HG03469 (cell line): ENCODE measurements at regions not wholly inside any gene's neighbourhood (a gene's known extent, or its start where the extent isn't known, plus 50 kb on each side); places are given as distances from the start of the nearest gene placed in this dataset.

Experiments
- ATAC-seq: cut with Tn5 transposase; IDR thresholded peaks from one replicate; pipeline ENCODE4 v1.9.1; 2021; ENCODE audit warnings: mild to moderate bottlenecking, moderate library complexity, moderate number of reproducible peaks; ENCODE audit not compliant: unreplicated experiment

DNA sequence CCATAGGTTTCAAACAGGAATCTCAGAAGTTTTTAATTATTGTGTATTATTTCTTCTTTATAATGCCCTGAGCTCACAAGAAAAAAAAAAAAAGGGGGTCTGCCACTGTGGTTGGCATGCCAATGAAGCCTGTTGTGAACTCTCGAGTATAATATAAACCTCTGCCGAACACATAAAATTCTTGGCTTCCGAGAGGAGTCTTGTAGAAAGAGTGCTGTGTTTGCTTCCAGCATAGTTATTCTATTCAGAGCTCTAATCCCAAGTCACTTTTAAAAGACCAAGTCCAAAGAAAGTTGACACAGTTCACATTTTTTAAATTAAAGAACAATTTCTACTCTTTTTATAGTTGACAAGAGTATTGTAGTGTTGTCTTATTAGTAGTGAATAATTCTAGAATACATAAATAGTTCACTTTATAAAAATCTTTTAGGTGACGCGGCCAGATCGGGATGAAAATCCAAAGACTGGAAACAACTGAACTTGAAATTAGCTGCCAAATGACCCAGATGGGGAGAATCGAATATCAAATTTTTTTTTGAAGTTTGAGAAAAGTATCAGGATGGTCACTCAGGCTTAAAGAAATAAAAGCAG is 293.2 kb downstream of the DUSP10 start:
- ATAC-seq: no peak

DNA sequence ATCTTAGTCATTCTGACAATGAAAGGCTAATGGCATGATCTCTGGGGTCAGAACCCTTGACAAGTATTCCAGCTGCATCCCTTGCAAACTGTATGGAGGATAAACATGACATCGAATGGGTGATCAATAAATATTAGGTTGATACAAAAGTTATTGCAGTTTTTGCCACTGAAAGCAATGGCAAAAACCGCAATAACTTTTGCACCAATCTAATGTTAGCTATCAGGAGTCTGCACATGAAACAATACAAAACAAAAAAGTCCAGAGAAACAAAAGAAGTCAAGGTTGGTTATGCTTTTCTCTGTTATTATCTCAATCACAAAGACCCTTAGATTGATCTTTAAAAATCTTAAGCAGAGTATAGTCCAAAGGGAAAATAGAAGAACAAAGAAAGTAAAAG is 292.7 kb downstream of the DUSP10 start:
- ATAC-seq: no peak

DNA sequence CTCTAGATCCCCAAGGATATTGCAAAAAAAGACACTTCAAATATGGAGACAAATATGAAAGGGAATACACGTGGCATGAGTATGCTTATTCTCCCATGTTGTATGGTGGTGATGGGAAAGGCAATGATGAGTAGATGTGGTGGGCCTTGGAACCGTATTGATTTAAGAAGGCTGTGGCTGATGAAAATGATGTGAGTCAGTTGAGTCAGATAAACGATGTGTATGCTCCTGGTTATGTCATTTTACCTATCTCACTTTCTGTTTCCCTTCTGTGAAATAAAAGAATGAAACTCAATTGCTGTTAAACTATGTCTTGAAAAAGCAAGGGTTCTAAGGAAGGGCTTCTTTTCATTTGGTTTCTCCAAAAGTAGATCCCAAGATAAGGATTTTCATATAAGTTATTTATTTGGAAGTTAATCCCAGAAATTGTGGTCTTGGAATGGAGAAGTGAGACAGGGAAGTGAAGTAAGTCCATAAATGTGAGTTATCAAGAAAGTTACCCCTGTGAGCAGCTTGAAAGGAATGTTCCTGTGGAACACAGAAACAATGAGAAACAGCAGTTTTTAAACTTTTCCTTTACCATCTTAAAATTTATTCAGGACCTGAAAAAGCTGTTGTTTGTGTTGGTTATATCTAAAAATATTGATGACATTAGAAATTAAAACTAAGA is 292.0 kb downstream of the DUSP10 start:
- no peak for ATAC-seq

DNA sequence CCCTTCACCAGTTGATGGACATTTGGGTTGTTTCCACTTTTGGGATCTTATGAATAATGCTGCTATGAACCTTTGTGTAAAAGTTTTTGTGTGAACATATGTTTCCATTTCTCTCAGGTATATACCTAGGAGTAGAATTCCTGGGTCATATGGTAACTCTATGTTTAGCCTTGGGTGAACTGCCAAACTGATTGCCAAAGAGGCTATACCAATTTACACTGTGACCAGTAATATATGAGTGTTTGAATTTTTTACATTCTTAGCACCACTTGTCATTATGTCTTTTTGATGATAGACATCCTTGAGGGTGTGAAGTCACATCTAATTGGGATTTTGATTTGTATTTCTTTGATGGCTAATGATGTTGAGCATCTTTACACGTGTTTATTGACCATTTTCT is 290.1 kb downstream of the DUSP10 start:
- ATAC-seq: no peak

DNA sequence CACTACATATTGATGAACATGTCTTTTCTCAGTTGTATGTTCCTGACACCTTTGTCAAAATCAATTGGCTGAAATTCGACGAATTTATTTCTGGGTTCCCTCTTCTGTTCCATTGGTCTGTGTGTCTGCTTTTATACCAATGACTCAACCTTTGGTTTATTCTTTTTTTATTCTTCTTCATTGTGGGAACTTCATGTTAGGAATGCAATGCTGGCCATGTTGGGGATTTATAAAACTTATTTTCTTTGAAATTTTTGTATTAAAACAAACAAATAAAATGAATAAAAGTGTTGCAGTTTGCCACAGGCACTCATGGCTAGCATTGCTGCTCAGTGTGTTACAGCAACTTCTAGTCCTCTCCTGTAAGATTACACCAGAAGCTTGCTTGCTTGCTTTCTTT is 287.8 kb downstream of the DUSP10 start:
- ATAC-seq: no peak

DNA sequence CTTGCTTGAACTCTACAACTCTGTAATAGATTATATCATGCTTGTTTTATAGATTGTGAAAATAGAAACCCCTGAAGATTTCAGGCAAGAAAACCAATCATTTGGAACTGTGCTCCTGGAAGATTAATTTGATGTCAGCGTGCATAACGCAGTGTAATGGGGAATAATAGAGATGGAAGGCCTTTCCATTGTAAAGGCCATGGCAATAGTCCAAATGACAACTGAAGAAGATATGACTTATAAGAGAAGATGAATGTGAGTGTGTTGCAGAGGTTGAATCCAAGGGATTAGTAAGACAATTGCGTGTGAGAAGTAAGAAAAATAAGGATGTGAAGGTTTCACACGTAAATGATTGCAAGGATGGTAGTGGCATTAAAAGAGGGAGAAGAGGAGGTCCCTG is 285.0 kb downstream of the DUSP10 start:
- no peak for ATAC-seq

DNA sequence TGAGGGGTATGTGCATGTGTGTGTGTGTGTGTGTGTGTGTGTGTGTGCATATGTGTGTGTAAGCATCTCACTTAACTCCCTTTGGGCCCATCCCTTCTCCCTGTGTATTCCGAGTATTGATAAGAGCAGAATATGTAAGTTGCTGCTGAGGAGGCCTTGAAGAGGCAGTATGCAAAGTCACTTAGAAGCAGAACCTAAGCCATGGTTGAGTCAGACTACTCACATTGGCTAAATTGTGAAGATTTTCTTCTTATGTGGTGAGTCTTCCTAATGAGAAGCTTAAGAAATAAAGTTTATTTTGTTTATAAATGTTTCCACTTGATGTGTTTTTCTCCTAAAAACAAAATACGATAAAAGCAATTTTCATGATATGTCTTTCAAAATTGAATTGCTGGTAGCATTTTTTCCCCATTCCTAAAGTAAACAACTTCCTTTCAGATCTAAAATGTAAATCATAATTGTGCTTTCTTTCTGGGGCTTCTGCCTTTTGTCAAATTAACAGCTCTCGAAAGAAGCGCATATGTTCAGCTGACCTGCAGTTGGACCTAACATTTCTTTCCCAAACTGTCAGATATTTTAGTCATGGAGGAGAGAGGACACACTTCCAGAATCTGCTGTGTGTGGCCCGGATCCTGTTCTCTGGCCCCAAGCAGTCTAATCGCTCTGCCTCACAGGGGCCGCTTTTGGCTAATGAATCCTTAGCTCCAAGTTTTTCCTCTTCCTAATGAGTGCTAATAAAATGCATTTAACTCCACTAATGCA is 284.0 kb downstream of the DUSP10 start:
- no peak for ATAC-seq

DNA sequence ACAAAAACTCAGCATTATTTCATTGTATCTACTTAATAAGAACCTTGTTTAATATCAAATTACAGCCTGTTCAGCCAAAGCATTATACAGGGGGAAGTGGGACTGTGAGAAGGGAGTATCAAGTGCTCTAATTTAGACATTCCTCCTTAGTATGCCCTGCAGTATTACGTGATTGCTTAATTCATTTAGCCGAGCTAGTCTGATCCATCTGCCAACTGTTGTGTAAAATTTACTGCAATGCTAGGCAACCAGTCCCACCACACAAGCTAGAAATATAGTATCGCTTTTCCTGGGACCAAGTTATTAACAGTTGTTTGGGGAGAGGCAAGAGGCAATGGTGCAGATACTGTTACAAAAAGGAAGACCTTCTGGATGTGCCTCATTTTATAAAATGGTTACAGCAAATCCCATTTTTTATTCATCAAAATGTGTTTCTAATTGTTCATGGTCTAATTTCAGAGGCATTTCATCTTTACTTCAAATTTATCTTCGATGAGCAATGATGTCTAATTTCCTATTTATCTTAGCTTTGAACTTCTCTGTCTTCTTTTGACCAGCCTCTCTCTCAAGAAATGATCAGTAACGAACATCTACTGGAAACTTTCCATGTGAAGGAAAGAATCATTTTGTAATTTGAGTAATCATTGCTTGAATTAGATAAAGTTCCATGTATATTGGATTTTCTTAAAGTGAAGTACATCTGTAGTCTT is 283.3 kb downstream of the DUSP10 start:
- no peak for ATAC-seq

DNA sequence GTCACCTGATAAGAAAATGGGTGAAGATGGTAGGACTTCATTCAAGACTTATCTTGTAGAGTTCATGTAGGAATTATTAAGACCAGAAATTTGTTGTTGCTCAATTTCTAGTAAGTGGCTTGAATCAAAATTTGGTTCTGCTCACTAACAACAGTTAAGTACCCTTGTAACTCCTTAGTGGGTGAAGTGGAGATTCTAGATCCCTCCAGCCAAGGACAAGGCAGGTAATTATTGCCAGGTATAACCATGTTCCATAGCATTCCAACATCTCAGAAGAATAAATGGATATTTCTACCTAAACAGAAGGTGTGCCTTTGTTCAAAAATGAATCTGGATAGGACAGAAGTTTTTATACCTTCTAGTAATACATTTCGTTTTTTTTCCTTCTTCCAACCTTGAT is 282.3 kb downstream of the DUSP10 start:
- ATAC-seq: no peak

DNA sequence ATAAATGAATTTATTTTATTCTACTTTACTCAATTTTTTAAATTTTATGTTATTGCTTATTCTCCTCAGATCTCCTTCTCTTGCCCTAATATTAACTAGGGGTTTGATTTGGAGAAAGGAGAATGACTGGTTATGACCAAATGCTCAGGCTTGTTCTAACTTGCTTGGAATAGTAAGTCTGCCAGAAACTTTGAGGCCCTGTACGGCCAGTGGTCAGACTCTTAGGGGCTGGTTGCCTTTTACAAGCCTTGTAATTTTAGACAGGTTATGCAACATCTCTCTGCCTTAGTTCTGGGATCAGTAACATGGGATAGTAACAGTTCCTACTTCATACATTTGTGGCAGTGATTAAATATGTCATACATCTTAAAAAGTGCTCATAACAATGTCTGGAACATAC is 279.5 kb downstream of the DUSP10 start:
- ATAC-seq: no peak

DNA sequence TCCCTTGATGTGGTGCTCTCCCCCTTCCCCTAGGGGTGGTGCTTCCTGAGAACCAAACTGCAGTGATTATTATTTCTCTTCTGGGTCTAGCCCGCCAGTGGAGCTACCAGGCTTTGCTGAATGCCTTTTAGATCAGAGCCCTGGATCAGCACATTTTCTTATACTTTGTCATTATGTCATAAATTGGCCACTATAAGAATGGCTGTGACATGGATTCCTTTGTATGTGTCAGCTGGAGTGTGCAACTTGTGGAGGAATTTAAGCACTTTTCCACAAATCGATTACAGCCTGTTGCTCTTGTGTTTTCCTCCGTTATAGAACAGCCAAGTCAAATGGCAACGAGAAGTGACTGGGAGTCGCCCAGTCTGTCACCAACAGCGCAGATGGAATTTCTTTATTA is 273.3 kb downstream of the DUSP10 start:
- ATAC-seq: no peak

DNA sequence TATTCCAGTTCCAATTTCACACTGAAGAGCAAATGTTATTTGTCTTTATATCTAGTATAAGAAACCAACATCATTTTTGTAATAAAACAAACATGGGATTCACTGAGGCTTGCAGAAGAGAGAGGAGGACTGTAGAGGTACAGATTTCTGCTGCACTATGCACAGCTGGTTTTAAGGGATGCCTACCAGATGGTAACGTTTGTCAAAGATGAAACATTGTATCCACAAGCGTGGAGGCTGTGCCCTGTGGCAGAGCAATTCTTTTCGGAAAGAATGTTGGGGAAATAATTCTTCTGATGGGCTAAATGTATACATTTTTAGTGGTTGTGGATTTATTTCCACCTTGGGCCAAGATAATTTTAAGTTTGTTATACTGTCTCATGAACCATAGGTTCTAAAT is 272.4 kb downstream of the DUSP10 start:
- ATAC-seq: no peak

DNA sequence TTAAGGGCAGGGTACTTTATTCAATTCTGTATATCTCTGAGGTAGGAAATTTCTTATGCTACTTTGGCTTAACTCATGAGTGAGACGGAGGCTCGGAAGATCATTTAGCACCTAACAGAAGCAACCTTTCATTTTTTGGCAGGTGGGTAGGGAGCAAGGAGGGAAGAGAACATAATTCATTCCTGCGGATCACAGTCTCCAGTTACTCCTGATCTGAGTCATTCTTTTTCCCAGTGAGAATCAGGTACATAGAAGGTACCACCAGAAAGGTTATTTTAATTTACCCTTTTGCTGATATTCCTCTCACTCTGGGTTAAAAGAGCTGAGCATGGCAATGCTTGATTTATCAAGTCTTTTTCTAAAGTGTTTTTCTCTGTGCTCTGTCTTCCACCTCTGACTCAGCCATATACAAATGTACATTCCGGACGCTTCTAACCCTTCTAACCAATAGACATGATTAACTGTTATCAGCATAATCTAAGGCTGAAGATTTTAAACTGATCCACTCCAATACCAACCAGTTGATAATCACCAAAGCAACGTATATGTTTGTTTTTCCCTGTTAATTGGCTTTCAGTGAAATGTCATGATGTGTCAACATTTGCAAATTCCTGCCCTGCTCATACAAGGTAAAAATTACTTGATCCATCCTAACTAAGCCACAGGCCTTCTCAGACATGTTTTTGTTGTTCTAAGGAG is 271.7 kb downstream of the DUSP10 start:
- no peak for ATAC-seq

DNA sequence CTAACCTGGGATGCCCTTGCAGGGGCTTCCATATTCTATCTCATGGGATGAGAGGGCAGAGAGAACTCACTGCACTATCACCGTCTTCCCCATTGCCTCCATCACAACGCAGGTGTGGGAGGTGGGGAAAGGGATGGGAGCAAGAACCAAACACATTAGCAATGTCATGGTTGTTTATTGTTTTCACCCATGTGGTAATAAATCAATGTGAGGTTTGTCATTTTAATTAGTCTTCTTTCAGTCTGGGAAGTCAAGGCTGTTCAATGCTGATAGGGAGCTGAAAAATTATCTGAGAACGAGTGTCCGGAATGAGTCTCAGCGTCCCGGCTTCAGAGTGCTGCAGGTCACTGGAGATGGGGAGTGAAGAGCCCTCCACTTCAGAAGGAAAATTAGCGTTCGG is 268.5 kb downstream of the DUSP10 start:
- no peak for ATAC-seq

DNA sequence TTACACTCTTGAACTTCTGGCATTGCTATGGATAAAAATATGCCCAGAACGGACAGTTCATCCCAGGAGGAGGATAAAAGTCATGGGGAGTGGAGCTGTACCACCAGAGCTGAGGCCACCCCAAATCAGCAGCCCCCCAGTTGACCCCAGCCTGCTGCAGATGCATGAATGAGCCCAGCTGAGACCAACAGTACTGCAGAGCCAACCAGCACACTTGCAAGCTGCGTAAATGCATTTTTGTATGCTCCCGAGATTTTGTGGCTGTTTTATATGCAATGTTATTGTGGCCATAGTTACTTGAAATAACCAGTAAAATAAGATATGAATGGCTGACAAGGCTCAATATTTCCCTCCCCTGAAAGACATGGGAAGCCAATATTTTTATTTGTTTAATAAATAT is 264.6 kb downstream of the DUSP10 start:
- no peak for ATAC-seq

DNA sequence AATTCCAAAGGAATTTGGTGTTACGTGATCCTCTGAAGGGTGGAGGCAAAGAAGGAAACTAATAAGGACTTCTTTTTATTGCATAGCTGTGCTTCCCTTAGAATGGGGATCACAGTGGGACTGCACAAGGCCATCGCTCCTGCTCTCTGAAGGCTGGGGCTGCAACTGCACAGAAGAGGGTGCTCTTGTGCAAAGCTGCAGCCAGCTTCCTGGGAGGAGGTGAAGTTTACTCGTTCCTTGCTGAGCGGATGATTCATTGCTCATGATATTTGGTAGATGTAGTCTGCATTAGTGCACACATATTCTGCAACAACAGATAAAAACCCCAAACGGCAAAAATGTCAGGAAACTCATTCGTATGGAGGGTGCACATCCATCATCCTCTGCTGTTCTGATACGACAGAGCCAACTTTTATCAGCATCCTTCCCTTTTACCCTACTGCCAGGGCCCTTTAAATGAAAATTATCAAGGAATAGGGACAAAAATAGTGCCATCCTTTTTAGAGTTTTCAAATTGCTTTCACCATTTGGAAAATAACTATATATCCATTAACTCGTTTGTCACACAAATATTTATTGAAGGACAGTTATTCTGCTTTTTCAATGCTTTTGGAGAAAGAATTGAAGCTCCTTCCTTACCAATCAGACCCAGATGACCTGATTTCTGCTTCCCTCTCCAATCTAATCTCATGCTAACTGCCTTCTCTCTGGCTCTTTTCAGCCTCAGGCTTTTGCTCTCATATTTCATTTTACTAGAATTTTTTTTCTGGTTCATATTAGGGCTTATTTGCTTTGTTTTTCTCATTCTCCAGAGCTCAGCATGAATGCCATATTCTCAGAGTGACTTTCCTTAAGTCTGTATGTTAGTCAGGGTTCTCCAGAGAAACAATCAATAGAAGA is 263.6 kb downstream of the DUSP10 start:
- ATAC-seq: no peak

DNA sequence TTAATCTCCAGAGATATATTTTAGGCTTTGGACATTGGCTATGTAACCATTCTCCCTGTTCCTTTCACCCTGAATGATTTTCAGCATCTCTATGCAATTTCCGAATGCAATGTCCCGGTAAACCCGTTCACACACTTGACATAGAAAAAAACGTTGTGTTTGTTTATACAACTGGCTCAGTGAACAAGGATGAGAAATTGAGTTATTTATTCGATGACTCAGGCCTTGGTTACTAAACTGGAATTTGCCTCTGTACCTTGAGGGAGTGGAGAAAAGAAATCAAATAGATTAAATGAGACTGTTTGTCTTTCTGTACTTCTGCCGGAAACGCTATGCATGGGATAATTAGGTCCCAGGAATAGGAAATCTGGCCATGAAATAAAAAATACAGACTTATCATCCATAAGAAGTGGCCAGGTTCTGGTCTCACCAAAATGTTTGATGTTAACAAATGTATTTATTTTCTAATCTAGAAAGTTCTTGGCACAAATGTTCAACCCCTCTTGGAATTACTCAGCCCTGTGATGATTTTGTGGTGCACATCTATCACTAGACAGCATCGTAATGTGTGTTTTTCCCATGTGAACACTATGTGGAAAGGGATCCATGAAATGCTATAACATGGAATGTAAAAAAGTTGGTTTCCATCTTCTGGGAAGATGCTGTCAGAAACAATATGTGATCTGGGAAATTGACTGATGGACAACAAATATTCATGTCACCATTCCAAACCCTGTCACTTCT is 253.9 kb downstream of the DUSP10 start:
- no peak for ATAC-seq

DNA sequence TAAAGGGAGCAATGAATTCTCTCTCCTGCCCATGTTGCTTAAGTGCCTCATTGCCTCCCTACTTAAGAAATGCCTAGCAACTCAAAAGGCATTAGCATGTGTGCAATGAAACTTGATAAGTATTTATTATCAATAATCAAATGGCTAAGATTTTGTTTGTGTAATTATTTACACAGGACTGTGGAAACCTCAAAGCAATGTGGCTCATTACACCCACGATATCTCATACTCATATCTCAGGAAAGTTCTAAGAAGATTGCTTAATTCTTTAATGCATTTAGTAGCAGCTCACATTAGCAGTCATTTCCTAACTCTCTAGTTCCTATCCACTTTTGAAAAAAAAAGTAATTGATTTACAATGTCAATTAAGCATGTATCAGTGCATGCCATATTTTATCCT is 253.3 kb downstream of the DUSP10 start:
- ATAC-seq: no peak

DNA sequence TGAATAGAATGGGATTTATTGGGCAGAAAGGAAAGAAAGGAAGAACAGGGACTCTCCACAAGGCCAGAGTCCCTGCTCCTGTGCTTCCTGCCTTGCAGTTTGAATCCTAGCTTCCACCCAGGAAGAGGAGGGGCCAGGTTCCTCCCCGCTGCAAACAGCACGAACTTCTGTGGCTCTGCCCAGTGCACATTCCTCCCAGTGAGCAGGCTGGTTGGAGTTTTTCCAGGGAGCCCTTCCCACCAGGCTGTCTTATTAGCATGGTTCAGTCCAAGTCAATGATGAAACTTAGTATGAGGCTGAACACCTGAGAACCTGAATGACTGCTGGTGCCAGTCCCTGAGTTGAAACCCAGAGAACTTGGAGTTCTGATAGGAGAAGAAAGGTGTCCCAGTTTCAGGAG is 247.2 kb downstream of the DUSP10 start:
- ATAC-seq: no peak
